CD4-positive, CD25-positive, alpha-beta regulatory T cell (primary cell): ENCODE measurements at regions not wholly inside any gene's neighbourhood (a gene's known extent, or its start where the extent isn't known, plus 50 kb on each side); places are given as distances from the start of the nearest gene placed in this dataset.

ENCODE experiments used
- ATAC-seq, 2 donors: fragments of 150-1000 bp; cut with Tn5 transposase; one replicate each; pipeline ENCODE4 v1.10.0; 2021; ENCODE audit warnings: low read depth in 2 of 2, moderate number of reproducible peaks in 2 of 2, moderate library complexity in 1 of 2
- DNase-seq, 3 donors: peaks; one replicate each; pipeline versions ENCODE4 v3.0.0 to v3.0.0-alpha.2; 2012 to 2022; ENCODE audit warnings: mixed read lengths in 1 of 3
- H3K27ac ChIP-seq: one replicate; pipeline ENCODE4 v1.7.0; 2013; ENCODE audit warnings: mild to moderate bottlenecking, low read length; ENCODE audit not compliant: insufficient read depth, poor library complexity, severe bottlenecking
- H3K27me3 ChIP-seq: one replicate; pipeline ENCODE4 v1.7.0; 2013; ENCODE audit warnings: low read length; ENCODE audit not compliant: control insufficient read depth, insufficient read depth
- H3K36me3 ChIP-seq: one replicate; pipeline ENCODE4 v1.7.0; 2013; ENCODE audit warnings: mild to moderate bottlenecking, low read length, moderate library complexity; ENCODE audit not compliant: control insufficient read depth, insufficient read depth
- H3K4me1 ChIP-seq: 2 replicates; pipeline ENCODE4 v1.7.0; 2013; ENCODE audit warnings: mild to moderate bottlenecking, low read length; ENCODE audit not compliant: insufficient read depth, control insufficient read depth, poor library complexity, severe bottlenecking
- H3K4me3 ChIP-seq: one replicate; pipeline ENCODE4 v1.7.0; 2013; ENCODE audit warnings: low read depth, mild to moderate bottlenecking, low read length, moderate library complexity
- H3K9me3 ChIP-seq, 2 experiments: 1 replicate in 1 of 2; 2 replicates in 1 of 2; pipeline ENCODE4 v1.7.0; 2013; ENCODE audit warnings: low read length in 2 of 2, mild to moderate bottlenecking in 1 of 2, moderate library complexity in 1 of 2; ENCODE audit not compliant: control insufficient read depth in 2 of 2
- H3K27ac Mint-ChIP-seq, 3 donors: one replicate each; pipeline ENCODE4 v1.8.0; 2020 to 2022; ENCODE audit warnings: mild to moderate bottlenecking in 3 of 3, mixed read lengths in 3 of 3, moderate library complexity in 2 of 3
- H3K27me3 Mint-ChIP-seq: one replicate; pipeline ENCODE4 v1.8.0; 2022; ENCODE audit warnings: mild to moderate bottlenecking, mixed read lengths
- H3K36me3 Mint-ChIP-seq: one replicate; pipeline ENCODE4 v1.8.0; 2020; ENCODE audit warnings: mixed read lengths
- H3K4me1 Mint-ChIP-seq, 4 donors: one replicate each; pipeline ENCODE4 v1.8.0; 2020 to 2022; ENCODE audit warnings: mixed read lengths in 4 of 4, mild to moderate bottlenecking in 1 of 4
- H3K4me3 Mint-ChIP-seq, 4 donors: one replicate each; pipeline ENCODE4 v1.8.0; 2020 to 2022; ENCODE audit warnings: mild to moderate bottlenecking in 4 of 4, mixed read lengths in 4 of 4, moderate library complexity in 3 of 4
- H3K9me3 Mint-ChIP-seq, 7 donors: one replicate each; pipeline ENCODE4 v1.8.0; 2020 to 2022; ENCODE audit warnings: mixed read lengths in 7 of 7, mild to moderate bottlenecking in 3 of 7, moderate library complexity in 2 of 7

GRCh38 chr4:111675746-111676145 is 469.5 kb upstream of the FAM241A start:
- no peaks in the 10 kb centered on the region for H3K27me3 ChIP-seq
- H3K9me3 Mint-ChIP-seq: peaks cover 0 to 7% (median 0%) of the 10 kb centered on the region in 7 donors
- H3K4me3 ChIP-seq: no peak overlapping the region
- no peak overlapping the region for H3K27ac ChIP-seq
- H3K36me3 Mint-ChIP-seq: no peaks in the 10 kb centered on the region
- no peaks in the 10 kb centered on the region for H3K9me3 ChIP-seq
- no peak overlapping the region for H3K27ac Mint-ChIP-seq
- H3K4me1 Mint-ChIP-seq: no peaks in the 10 kb centered on the region
- no peak overlapping the region for H3K4me3 Mint-ChIP-seq
- no peaks in the 10 kb centered on the region for H3K4me1 ChIP-seq
- DNase-seq: no peak
- no peak for ATAC-seq
- no peaks in the 10 kb centered on the region for H3K27me3 Mint-ChIP-seq
- no peaks in the 10 kb centered on the region for H3K36me3 ChIP-seq

- Mint-ChIP-seq H3K27me3 (no peaks in the 10 kb centered on the region), H3K27ac (no peak overlapping the region), H3K4me1 (no peaks in the 10 kb centered on the region), H3K36me3 (no peaks in the 10 kb centered on the region), H3K4me3 (no peak overlapping the region), H3K9me3 (peaks cover 0 to 7% (median 0%) of the 10 kb centered on the region in 7 donors)
- Histone ChIP-seq H3K27ac (no peak overlapping the region), H3K9me3 (no peaks in the 10 kb centered on the region), H3K4me3 (no peak overlapping the region), H3K4me1 (no peaks in the 10 kb centered on the region), H3K27me3 (no peaks in the 10 kb centered on the region), H3K36me3 (no peaks in the 10 kb centered on the region)
- no peak for DNase-seq
- no peak for ATAC-seq
Observed at GRCh38 chr4:111676533-111676932, 468.7 kb upstream of the FAM241A start.

GRCh38 chr4:111678479-111678878 is 466.8 kb upstream of the FAM241A start:
- Histone ChIP-seq H3K9me3 (no peaks in the 10 kb centered on the region), H3K4me1 (no peaks in the 10 kb centered on the region), H3K27ac (no peak overlapping the region), H3K27me3 (no peaks in the 10 kb centered on the region), H3K36me3 (no peaks in the 10 kb centered on the region), H3K4me3 (no peak overlapping the region)
- H3K27ac Mint-ChIP-seq: no peak overlapping the region
- H3K36me3 Mint-ChIP-seq: no peaks in the 10 kb centered on the region
- no peaks in the 10 kb centered on the region for H3K27me3 Mint-ChIP-seq
- ATAC-seq: no peak
- H3K4me3 Mint-ChIP-seq: no peak overlapping the region
- peaks cover 0 to 5% (median 0%) of the 10 kb centered on the region in 7 donors for H3K9me3 Mint-ChIP-seq
- no peaks in the 10 kb centered on the region for H3K4me1 Mint-ChIP-seq
- no peak for DNase-seq

- Mint-ChIP-seq H3K9me3 (peaks cover 0 to 5% (median 1%) of the 10 kb centered on the region in 7 donors), H3K4me1 (no peaks in the 10 kb centered on the region)
- H3K4me1 ChIP-seq: no peaks in the 10 kb centered on the region
Observed at GRCh38 chr4:111678908-111679307, 466.3 kb upstream of the FAM241A start.

GRCh38 chr4:111681270-111681669 is 464.0 kb upstream of the FAM241A start:
- H3K4me3 Mint-ChIP-seq: no peak overlapping the region
- H3K4me1 Mint-ChIP-seq: no peaks in the 10 kb centered on the region
- no peak overlapping the region for H3K27ac ChIP-seq
- no peaks in the 10 kb centered on the region for H3K4me1 ChIP-seq
- ATAC-seq: no peak
- DNase-seq: no peak
- H3K27me3 ChIP-seq: no peaks in the 10 kb centered on the region
- peaks cover 0 to 5% (median 2%) of the 10 kb centered on the region in 7 donors for H3K9me3 Mint-ChIP-seq
- H3K27me3 Mint-ChIP-seq: no peaks in the 10 kb centered on the region
- H3K36me3 Mint-ChIP-seq: no peaks in the 10 kb centered on the region
- no peak overlapping the region for H3K4me3 ChIP-seq
- no peak overlapping the region for H3K27ac Mint-ChIP-seq
- no peaks in the 10 kb centered on the region for H3K36me3 ChIP-seq
- no peaks in the 10 kb centered on the region for H3K9me3 ChIP-seq

More at GRCh38 chr4:111678908-111679307, 466.3 kb upstream of the FAM241A start:
- Mint-ChIP-seq H3K27ac (no peak overlapping the region), H3K36me3 (no peaks in the 10 kb centered on the region), H3K27me3 (no peaks in the 10 kb centered on the region), H3K4me3 (no peak overlapping the region)
- Histone ChIP-seq H3K27me3 (no peaks in the 10 kb centered on the region), H3K36me3 (no peaks in the 10 kb centered on the region), H3K4me3 (no peak overlapping the region), H3K27ac (no peak overlapping the region), H3K9me3 (no peaks in the 10 kb centered on the region)
- no peak for ATAC-seq
- DNase-seq: no peak

GRCh38 chr4:111681751-111682150 is 463.5 kb upstream of the FAM241A start:
- ATAC-seq (no peak), DNase-seq (no peak)
- Histone ChIP-seq H3K27ac (no peak overlapping the region), H3K36me3 (no peaks in the 10 kb centered on the region), H3K27me3 (no peaks in the 10 kb centered on the region), H3K4me3 (no peak overlapping the region), H3K4me1 (no peaks in the 10 kb centered on the region), H3K9me3 (no peaks in the 10 kb centered on the region)
- peaks cover 0 to 6% (median 2%) of the 10 kb centered on the region in 7 donors for H3K9me3 Mint-ChIP-seq
- H3K4me1 Mint-ChIP-seq: no peaks in the 10 kb centered on the region
- no peak overlapping the region for H3K4me3 Mint-ChIP-seq
- no peaks in the 10 kb centered on the region for H3K36me3 Mint-ChIP-seq
- no peaks in the 10 kb centered on the region for H3K27me3 Mint-ChIP-seq
- H3K27ac Mint-ChIP-seq: no peak overlapping the region

GRCh38 chr4:111685205-111685604 is 460.0 kb upstream of the FAM241A start:
- Histone ChIP-seq H3K4me3 (no peak overlapping the region), H3K36me3 (no peaks in the 10 kb centered on the region), H3K9me3 (no peaks in the 10 kb centered on the region), H3K4me1 (no peaks in the 10 kb centered on the region), H3K27ac (no peak overlapping the region), H3K27me3 (no peaks in the 10 kb centered on the region)
- H3K36me3 Mint-ChIP-seq: no peaks in the 10 kb centered on the region
- H3K27ac Mint-ChIP-seq: no peak overlapping the region
- no peaks in the 10 kb centered on the region for H3K27me3 Mint-ChIP-seq
- ATAC-seq (no peak), DNase-seq (no peak)
- H3K4me3 Mint-ChIP-seq: no peak overlapping the region
- no peaks in the 10 kb centered on the region for H3K4me1 Mint-ChIP-seq
- peaks cover 0 to 5% (median 0%) of the 10 kb centered on the region in 7 donors for H3K9me3 Mint-ChIP-seq

GRCh38 chr4:111689214-111689613 is 456.0 kb upstream of the FAM241A start:
- Mint-ChIP-seq H3K4me3 (no peak overlapping the region), H3K4me1 (no peaks in the 10 kb centered on the region)
- H3K4me3 ChIP-seq: no peak overlapping the region

More at GRCh38 chr4:111689214-111689613, 456.0 kb upstream of the FAM241A start:
- H3K4me1 ChIP-seq: no peaks in the 10 kb centered on the region
- ATAC-seq (no peak), DNase-seq (no peak)
- H3K27ac ChIP-seq: no peak overlapping the region
- no peaks in the 10 kb centered on the region for H3K27me3 ChIP-seq
- Mint-ChIP-seq H3K27ac (no peak overlapping the region), H3K27me3 (no peaks in the 10 kb centered on the region), H3K36me3 (no peaks in the 10 kb centered on the region), H3K9me3 (peaks cover 0 to 12% (median 0%) of the 10 kb centered on the region in 7 donors)
- no peaks in the 10 kb centered on the region for H3K9me3 ChIP-seq
- H3K36me3 ChIP-seq: no peaks in the 10 kb centered on the region
